Fibroblast of lung (primary cell): ENCODE measurements at regions not wholly inside any gene's neighbourhood (a gene's known extent, or its start where the extent isn't known, plus 50 kb on each side); places are given as distances from the start of the nearest gene placed in this dataset.

ENCODE experiments used
- DNase-seq, 2 donors: peaks; one replicate each; pipeline versions ENCODE4 v3.0.0 to v3.0.0-alpha.2; 2010; ENCODE audit warnings: low read depth in 2 of 2
- H2AFZ ChIP-seq: 2 replicates; pipeline ENCODE4 v1.5.1; 2012; ENCODE audit warnings: low read length, control low read depth, inconsistent platforms
- H3K27ac ChIP-seq: 2 replicates; pipeline ENCODE4 v1.5.1; 2011; ENCODE audit warnings: low read length, control low read depth; ENCODE audit not compliant: insufficient read depth
- H3K27me3 ChIP-seq: 2 replicates; pipeline ENCODE4 v1.5.1; 2011; ENCODE audit warnings: mild to moderate bottlenecking, low read length; ENCODE audit not compliant: control insufficient read depth, insufficient read depth
- H3K36me3 ChIP-seq: 2 replicates; pipeline ENCODE4 v1.5.1; 2011; ENCODE audit warnings: low read length; ENCODE audit not compliant: control insufficient read depth, insufficient read depth
- H3K4me1 ChIP-seq: 2 replicates; pipeline ENCODE4 v1.5.1; 2011; ENCODE audit warnings: low read length; ENCODE audit not compliant: control insufficient read depth, insufficient read depth; ENCODE audit errors: extremely low read depth
- H3K4me2 ChIP-seq: 2 replicates; pipeline ENCODE4 v1.5.1; 2011; ENCODE audit warnings: low read length, control low read depth; ENCODE audit not compliant: insufficient read depth; ENCODE audit errors: extremely low read depth
- H3K4me3 ChIP-seq, 4 experiments: fragments of 200-600 bp in 1 of 4; sonication (generic) in 1 of 4; replicated peaks in 1 of 4; 2 replicates each; pipeline ENCODE4 v1.5.1; 2011 to 2016; ENCODE audit warnings: low read length in 4 of 4, low read depth in 3 of 4, mild to moderate bottlenecking in 3 of 4, control low read depth in 2 of 4, inconsistent platforms in 1 of 4, mixed read lengths in 1 of 4; ENCODE audit not compliant: insufficient read depth in 1 of 4; ENCODE audit errors: control extremely low read depth in 1 of 4
- H3K79me2 ChIP-seq: 2 replicates; pipeline ENCODE4 v1.5.1; 2012; ENCODE audit warnings: mild to moderate bottlenecking, low read length, inconsistent platforms; ENCODE audit not compliant: control insufficient read depth, insufficient read depth
- H3K9ac ChIP-seq: 2 replicates; pipeline ENCODE4 v1.5.1; 2011; ENCODE audit warnings: mild to moderate bottlenecking, low read length, control low read depth; ENCODE audit not compliant: insufficient read depth
- H3K9me3 ChIP-seq: 2 replicates; pipeline ENCODE4 v1.5.1; 2012; ENCODE audit warnings: low read depth, low read length; ENCODE audit not compliant: control insufficient read depth, insufficient read depth
- H4K20me1 ChIP-seq: 2 replicates; pipeline ENCODE4 v1.5.1; 2011; ENCODE audit warnings: low read length; ENCODE audit not compliant: control insufficient read depth, insufficient read depth; ENCODE audit errors: extremely low read depth
- EZH2 ChIP-seq: IDR thresholded peaks from 2 replicates; pipeline ENCODE4 v1.5.1; 2012; ENCODE audit warnings: low read length, control low read depth, mild to moderate bottlenecking; ENCODE audit errors: missing control alignments
- TF ChIP-seq, protein P1 (sequence below), 2 donors: IDR thresholded peaks in 1 of 2; conservative IDR thresholded peaks in 1 of 2; 1 replicate in 1 of 2; 2 replicates in 1 of 2; pipeline ENCODE4 v1.5.1; 2011 to 2012; ENCODE audit warnings: low read length in 2 of 2, control low read depth in 1 of 2, inconsistent platforms in 1 of 2, low read depth in 1 of 2, mild to moderate bottlenecking in 1 of 2

- Histone ChIP-seq H3K9me3 (no peaks in the 10 kb centered on the region), H3K4me3 (no peak overlapping the region), H4K20me1 (no peaks in the 10 kb centered on the region), H3K79me2 (no peaks in the 10 kb centered on the region), H3K27ac (no peak overlapping the region), H2AFZ (no peak overlapping the region), H3K4me2 (no peak overlapping the region), H3K27me3 (no peaks in the 10 kb centered on the region), H3K36me3 (no peaks in the 10 kb centered on the region), H3K9ac (no peak overlapping the region), H3K4me1 (no peaks in the 10 kb centered on the region)
- no peak for TF ChIP-seq EZH2
- TF ChIP-seq, protein P1, sequence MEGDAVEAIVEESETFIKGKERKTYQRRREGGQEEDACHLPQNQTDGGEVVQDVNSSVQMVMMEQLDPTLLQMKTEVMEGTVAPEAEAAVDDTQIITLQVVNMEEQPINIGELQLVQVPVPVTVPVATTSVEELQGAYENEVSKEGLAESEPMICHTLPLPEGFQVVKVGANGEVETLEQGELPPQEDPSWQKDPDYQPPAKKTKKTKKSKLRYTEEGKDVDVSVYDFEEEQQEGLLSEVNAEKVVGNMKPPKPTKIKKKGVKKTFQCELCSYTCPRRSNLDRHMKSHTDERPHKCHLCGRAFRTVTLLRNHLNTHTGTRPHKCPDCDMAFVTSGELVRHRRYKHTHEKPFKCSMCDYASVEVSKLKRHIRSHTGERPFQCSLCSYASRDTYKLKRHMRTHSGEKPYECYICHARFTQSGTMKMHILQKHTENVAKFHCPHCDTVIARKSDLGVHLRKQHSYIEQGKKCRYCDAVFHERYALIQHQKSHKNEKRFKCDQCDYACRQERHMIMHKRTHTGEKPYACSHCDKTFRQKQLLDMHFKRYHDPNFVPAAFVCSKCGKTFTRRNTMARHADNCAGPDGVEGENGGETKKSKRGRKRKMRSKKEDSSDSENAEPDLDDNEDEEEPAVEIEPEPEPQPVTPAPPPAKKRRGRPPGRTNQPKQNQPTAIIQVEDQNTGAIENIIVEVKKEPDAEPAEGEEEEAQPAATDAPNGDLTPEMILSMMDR (conservative IDR thresholded peaks at IDR 0.05 in 1 of 2, IDR thresholded peaks at IDR 0.05 in 1 of 2; ENCODE audit: low read depth in 1 of 2, low read length in 2 of 2): no peak
- DNase-seq: no peak
Observed at GRCh38 chr1:4174291-4175200, 274.5 kb upstream of the C1orf174 start.

DNA sequence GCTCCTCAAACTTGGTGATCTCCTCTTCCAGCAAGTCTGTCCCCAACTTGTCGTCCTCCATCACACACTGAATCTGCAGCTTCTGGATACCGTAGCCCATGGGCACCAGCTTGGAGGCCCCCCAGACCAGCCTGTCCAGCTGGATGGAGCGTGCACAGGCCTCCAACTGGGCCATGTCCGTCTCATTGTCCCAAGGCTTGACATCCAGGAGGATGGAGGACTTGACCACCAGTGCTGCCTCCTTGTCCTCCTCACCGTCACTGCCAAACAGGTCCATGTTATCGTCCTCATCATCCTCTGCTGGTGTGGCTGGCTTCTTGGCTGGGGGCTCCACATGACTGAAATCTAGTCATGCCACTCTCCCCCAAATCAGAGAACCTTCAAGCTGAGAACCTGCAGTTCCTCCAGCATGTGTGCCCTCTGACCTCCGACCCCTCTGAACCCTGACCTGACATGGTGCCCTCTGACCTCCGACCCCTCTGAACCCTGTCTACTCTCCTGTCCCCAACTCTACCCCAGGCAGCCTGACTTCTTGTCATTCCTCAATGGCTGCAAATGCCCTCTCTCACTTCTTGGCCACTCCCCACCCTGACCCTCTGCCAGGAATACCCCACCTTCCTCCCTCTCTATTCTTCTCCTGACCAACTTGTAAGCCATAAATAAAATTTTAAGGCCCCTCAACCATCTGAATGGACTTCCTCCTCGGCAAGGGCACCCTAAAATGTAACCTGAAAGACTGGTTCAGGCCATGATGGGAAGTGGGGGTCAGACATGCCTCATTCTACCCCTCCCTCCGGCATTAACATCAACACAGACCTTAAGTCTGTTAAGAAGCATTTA, 275.7 kb upstream of the C1orf174 start:
- no peak for TF ChIP-seq EZH2
- TF ChIP-seq, protein P1 (conservative IDR thresholded peaks at IDR 0.05 in 1 of 2, IDR thresholded peaks at IDR 0.05 in 1 of 2; ENCODE audit: low read depth in 1 of 2, low read length in 2 of 2): no peak
- Histone ChIP-seq H3K9me3 (no peaks in the 10 kb centered on the region), H3K36me3 (no peaks in the 10 kb centered on the region)

DNA sequence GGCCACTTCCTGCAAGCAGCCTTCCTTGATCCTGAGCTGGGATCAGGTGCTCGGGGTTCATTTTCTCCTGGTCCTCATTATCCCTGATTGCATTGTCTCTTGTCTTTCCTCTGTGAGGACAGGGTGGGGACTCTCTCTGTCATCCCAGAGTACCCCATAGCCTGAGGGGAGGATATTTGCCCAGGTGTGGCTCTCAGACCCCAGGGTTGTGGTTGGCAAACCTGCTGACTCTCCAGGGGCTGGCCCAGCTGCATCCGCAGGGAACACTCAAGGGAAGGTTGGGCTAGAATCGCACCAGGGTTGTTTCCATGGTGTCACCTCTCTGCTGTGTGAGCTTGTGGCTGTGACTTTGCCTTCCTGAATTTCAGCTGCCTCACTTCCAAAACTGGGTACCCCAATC, 276.8 kb upstream of the C1orf174 start:
- no peak for DNase-seq
- Histone ChIP-seq H4K20me1 (no peaks in the 10 kb centered on the region), H3K4me3 (no peak overlapping the region), H3K9me3 (no peaks in the 10 kb centered on the region), H3K79me2 (no peaks in the 10 kb centered on the region), H3K36me3 (no peaks in the 10 kb centered on the region), H3K27me3 (no peaks in the 10 kb centered on the region), H3K4me2 (no peak overlapping the region), H3K9ac (no peak overlapping the region), H3K27ac (no peak overlapping the region), H3K4me1 (no peaks in the 10 kb centered on the region), H2AFZ (no peak overlapping the region)
- TF ChIP-seq, protein P1 (conservative IDR thresholded peaks at IDR 0.05 in 1 of 2, IDR thresholded peaks at IDR 0.05 in 1 of 2; ENCODE audit: low read depth in 1 of 2, low read length in 2 of 2): no peak
- TF ChIP-seq EZH2: no peak

More for the DNA sequence above, 275.7 kb upstream of the C1orf174 start:
- Histone ChIP-seq H4K20me1 (no peaks in the 10 kb centered on the region), H3K4me3 (no peak overlapping the region), H3K9ac (no peak overlapping the region), H3K4me2 (no peak overlapping the region), H2AFZ (no peak overlapping the region), H3K4me1 (no peaks in the 10 kb centered on the region), H3K27me3 (no peaks in the 10 kb centered on the region), H3K27ac (no peak overlapping the region), H3K79me2 (no peaks in the 10 kb centered on the region)
- no peak for DNase-seq
